ENCODE measurements at regions not wholly inside any gene's neighbourhood (a gene's known extent, or its start where the extent isn't known, plus 50 kb on each side); places are given as distances from the start of the nearest gene placed in this dataset.

GRCh38 chr2:198662905-198663304 lies 794.8 kb downstream of the SATB2 start:
- Histone ChIP-seq H3K9me1 (ENCODE audit: control insufficient read depth, extremely low read depth, insufficient read depth, low read length) (no peaks in the 10 kb centered on the region), H3K9me3 (ENCODE audit: control insufficient read depth, low read depth, low read length) (no peaks in the 10 kb centered on the region), H3K4me3 (ENCODE audit: control insufficient read depth in 2 of 3, extremely low read depth in 1 of 3, insufficient read depth in 2 of 3, low read depth in 1 of 3, low read length in 3 of 3) (no peak overlapping the region), H3K27ac (ENCODE audit: control insufficient read depth, insufficient read depth, low read length) (no peak overlapping the region), H3K79me2 (ENCODE audit: control insufficient read depth, insufficient read depth, low read length) (no peaks in the 10 kb centered on the region), H3K36me3 (ENCODE audit: control insufficient read depth in 2 of 2, extremely low read depth in 1 of 2, insufficient read depth in 2 of 2, low read length in 2 of 2) (no peaks in the 10 kb centered on the region), H2AFZ (ENCODE audit: control insufficient read depth, low read length) (no peak overlapping the region), H3K27me3 (ENCODE audit: control insufficient read depth, extremely low read depth, insufficient read depth, low read length) (no peaks in the 10 kb centered on the region), H3K4me1 (ENCODE audit: control insufficient read depth, extremely low read depth, insufficient read depth, low read length) (no peaks in the 10 kb centered on the region), H4K20me1 (ENCODE audit: control insufficient read depth, extremely low read depth, insufficient read depth, low read length) (no peaks in the 10 kb centered on the region), H3K4me2 (ENCODE audit: control insufficient read depth, extremely low read depth, insufficient read depth, low read depth, low read length) (no peak overlapping the region), H3K9ac (ENCODE audit: control insufficient read depth, extremely low read depth, insufficient read depth, low read length) (no peak overlapping the region)
- DNase-seq (ENCODE audit: low read depth, low spot score) (no peak), FAIRE-seq (no peak)
- dilution Hi-C loops (cut with MboI; ENCODE audit: extremely low pct_ligation_motif_present, low sequenced_read_pairs) = no loop called here
- TF ChIP-seq EZH2 (IDR thresholded peaks at IDR 0.05; ENCODE audit: low read length) (no peak), CTCF (optimal IDR thresholded peaks at IDR 0.05 in 1 of 3, IDR thresholded peaks at IDR 0.05 in 1 of 3, conservative IDR thresholded peaks at IDR 0.05 in 1 of 3; ENCODE audit: extremely low read depth in 1 of 3, insufficient read depth in 2 of 3, low read length in 3 of 3) (no peak)

- DNase-seq (ENCODE audit: low read depth, low spot score) = no peak
- H3K9ac ChIP-seq (ENCODE audit: control insufficient read depth, extremely low read depth, insufficient read depth, low read length) = no peak overlapping the region
- H3K27me3 ChIP-seq (ENCODE audit: control insufficient read depth, extremely low read depth, insufficient read depth, low read length) = no peaks in the 10 kb centered on the region
- no peaks in the 10 kb centered on the region for H4K20me1 ChIP-seq (ENCODE audit: control insufficient read depth, extremely low read depth, insufficient read depth, low read length)
- no peaks in the 10 kb centered on the region for H3K79me2 ChIP-seq (ENCODE audit: control insufficient read depth, insufficient read depth, low read length)
- no peak for TF ChIP-seq EZH2 (IDR thresholded peaks at IDR 0.05; ENCODE audit: low read length)
- TF ChIP-seq CTCF (optimal IDR thresholded peaks at IDR 0.05 in 1 of 3, IDR thresholded peaks at IDR 0.05 in 1 of 3, conservative IDR thresholded peaks at IDR 0.05 in 1 of 3; ENCODE audit: extremely low read depth in 1 of 3, insufficient read depth in 2 of 3, low read length in 3 of 3) = no peak
- no peak overlapping the region for H2AFZ ChIP-seq (ENCODE audit: control insufficient read depth, low read length)
- no peaks in the 10 kb centered on the region for H3K4me1 ChIP-seq (ENCODE audit: control insufficient read depth, extremely low read depth, insufficient read depth, low read length)
- H3K4me3 ChIP-seq (ENCODE audit: control insufficient read depth in 2 of 3, extremely low read depth in 1 of 3, insufficient read depth in 2 of 3, low read depth in 1 of 3, low read length in 3 of 3) = no peak overlapping the region
- no peak for FAIRE-seq
- dilution Hi-C loops (cut with MboI; ENCODE audit: extremely low pct_ligation_motif_present, low sequenced_read_pairs) = no loop called here
- H3K9me1 ChIP-seq (ENCODE audit: control insufficient read depth, extremely low read depth, insufficient read depth, low read length) = no peaks in the 10 kb centered on the region
- no peaks in the 10 kb centered on the region for H3K9me3 ChIP-seq (ENCODE audit: control insufficient read depth, low read depth, low read length)
- no peaks in the 10 kb centered on the region for H3K36me3 ChIP-seq (ENCODE audit: control insufficient read depth in 2 of 2, extremely low read depth in 1 of 2, insufficient read depth in 2 of 2, low read length in 2 of 2)
- no peak overlapping the region for H3K27ac ChIP-seq (ENCODE audit: control insufficient read depth, insufficient read depth, low read length)
- no peak overlapping the region for H3K4me2 ChIP-seq (ENCODE audit: control insufficient read depth, extremely low read depth, insufficient read depth, low read depth, low read length)
These were observed 797.2 kb downstream of the SATB2 start for GRCh38 chr2:198660501-198660900.

Measured in keratinocyte (primary cell).